ENCODE measurements at regions not wholly inside any gene's neighbourhood (a gene's known extent, or its start where the extent isn't known, plus 50 kb on each side); places are given as distances from the start of the nearest gene placed in this dataset.

DNA sequence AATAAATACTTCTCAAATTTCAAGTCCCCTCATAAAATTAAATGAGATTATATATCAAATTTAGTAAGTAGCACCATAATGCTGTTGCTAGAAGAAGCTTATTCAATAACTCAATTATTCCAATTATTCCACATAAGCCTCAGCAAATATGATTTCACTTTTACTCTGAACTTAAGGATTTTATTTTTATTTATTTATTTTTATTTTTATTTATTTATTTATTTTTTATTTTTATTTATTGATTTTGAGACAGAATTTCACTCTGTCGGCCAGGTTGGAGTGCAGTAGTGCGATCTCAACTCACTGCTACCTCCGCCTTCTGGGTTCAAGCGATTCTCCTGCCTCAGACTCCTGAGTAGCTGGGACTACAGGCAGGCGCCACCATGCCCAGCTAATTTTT is 1308.3 kb upstream of the CDH9 start:
- no peak overlapping the region for H3K4me3 ChIP-seq (ENCODE audit: low read length)
- H3K9me3 Mint-ChIP-seq, result peaks cover 11% of the 10 kb centered on the region
- peaks cover 0 to 9% of the 10 kb centered on the region in 2 experiments for H3K9me3 ChIP-seq (ENCODE audit: control insufficient read depth in 1 of 2, insufficient read depth in 1 of 2, low read length in 2 of 2)
- H3K4me3 Mint-ChIP-seq, result no peak overlapping the region
- TF ChIP-seq, protein P1, sequence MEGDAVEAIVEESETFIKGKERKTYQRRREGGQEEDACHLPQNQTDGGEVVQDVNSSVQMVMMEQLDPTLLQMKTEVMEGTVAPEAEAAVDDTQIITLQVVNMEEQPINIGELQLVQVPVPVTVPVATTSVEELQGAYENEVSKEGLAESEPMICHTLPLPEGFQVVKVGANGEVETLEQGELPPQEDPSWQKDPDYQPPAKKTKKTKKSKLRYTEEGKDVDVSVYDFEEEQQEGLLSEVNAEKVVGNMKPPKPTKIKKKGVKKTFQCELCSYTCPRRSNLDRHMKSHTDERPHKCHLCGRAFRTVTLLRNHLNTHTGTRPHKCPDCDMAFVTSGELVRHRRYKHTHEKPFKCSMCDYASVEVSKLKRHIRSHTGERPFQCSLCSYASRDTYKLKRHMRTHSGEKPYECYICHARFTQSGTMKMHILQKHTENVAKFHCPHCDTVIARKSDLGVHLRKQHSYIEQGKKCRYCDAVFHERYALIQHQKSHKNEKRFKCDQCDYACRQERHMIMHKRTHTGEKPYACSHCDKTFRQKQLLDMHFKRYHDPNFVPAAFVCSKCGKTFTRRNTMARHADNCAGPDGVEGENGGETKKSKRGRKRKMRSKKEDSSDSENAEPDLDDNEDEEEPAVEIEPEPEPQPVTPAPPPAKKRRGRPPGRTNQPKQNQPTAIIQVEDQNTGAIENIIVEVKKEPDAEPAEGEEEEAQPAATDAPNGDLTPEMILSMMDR (IDR thresholded peaks at IDR 0.05), result no peak
- H3K27me3 ChIP-seq (ENCODE audit: control insufficient read depth in 1 of 2, insufficient read depth in 2 of 2, low read length in 2 of 2), result no peaks in the 10 kb centered on the region
- intact Hi-C loops (cut with DNase I, micrococcal nuclease), result no loop called here
- no peak for DNase-seq
- ChIA-PET POLR2A (no interaction called here), CTCF (no interaction called here)
- no peaks in the 10 kb centered on the region for H3K36me3 ChIP-seq (ENCODE audit: insufficient read depth, low read length)
- no peak overlapping the region for H3K27ac ChIP-seq (ENCODE audit: low read depth in 1 of 2, low read length in 2 of 2)
- no peaks in the 10 kb centered on the region for H3K36me3 Mint-ChIP-seq (ENCODE audit: low read depth)
- no peaks in the 10 kb centered on the region for H3K4me1 ChIP-seq (ENCODE audit: insufficient read depth, low read length)
- ATAC-seq (ENCODE audit: poor library complexity), result no peak
- no peak overlapping the region for H3K27ac Mint-ChIP-seq
- no peaks in the 10 kb centered on the region for H3K4me1 Mint-ChIP-seq (ENCODE audit: low read depth)
- no peaks in the 10 kb centered on the region for H3K27me3 Mint-ChIP-seq

DNA sequence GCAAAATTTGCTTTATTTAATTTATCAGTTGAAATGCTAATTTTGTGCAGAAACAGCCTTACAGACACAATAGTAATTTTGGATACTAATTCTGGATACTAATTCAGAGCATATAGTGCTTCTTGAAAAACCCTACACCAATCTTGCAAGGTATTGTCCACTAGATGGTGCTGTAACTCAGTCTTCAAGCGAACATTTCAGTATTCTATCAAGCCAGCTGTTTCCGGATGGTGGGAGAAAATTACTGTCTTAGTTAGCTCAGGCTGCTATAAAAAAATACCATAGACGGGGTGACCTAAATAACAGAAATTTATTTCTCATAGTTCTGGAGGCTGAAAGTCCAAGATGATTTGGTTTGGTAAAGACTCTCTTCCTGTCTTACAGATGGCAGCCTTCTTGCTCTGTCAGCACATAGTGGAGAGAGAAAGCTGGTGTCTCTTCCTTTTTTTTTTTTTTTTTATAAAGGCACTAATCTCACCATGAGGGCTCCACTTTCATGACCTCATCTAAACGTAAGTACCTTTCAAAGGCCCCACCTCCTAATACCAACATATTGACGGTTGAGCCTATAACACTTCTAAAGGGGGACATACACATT is 1306.5 kb upstream of the CDH9 start:
- CTCF ChIA-PET, result no interaction called here
- no peak overlapping the region for H3K4me3 ChIP-seq (ENCODE audit: low read length)
- Mint-ChIP-seq H3K36me3 (ENCODE audit: low read depth) (no peaks in the 10 kb centered on the region), H3K27ac (no peak overlapping the region), H3K4me3 (no peak overlapping the region), H3K27me3 (no peaks in the 10 kb centered on the region), H3K4me1 (ENCODE audit: low read depth) (no peaks in the 10 kb centered on the region), H3K9me3 (peaks cover 8% of the 10 kb centered on the region)
- DNase-seq, result no peak
- no peak overlapping the region for H3K27ac ChIP-seq (ENCODE audit: low read depth in 1 of 2, low read length in 2 of 2)
- intact Hi-C loops (cut with DNase I, micrococcal nuclease), result no loop called here
- peaks cover 0 to 9% of the 10 kb centered on the region in 2 experiments for H3K9me3 ChIP-seq (ENCODE audit: control insufficient read depth in 1 of 2, insufficient read depth in 1 of 2, low read length in 2 of 2)
- H3K4me1 ChIP-seq (ENCODE audit: insufficient read depth, low read length), result no peaks in the 10 kb centered on the region
- no peak for ATAC-seq (ENCODE audit: poor library complexity)
- H3K27me3 ChIP-seq (ENCODE audit: control insufficient read depth in 1 of 2, insufficient read depth in 2 of 2, low read length in 2 of 2), result no peaks in the 10 kb centered on the region
- no peaks in the 10 kb centered on the region for H3K36me3 ChIP-seq (ENCODE audit: insufficient read depth, low read length)
- TF ChIP-seq, protein P1 (IDR thresholded peaks at IDR 0.05), result no peak
- POLR2A ChIA-PET, result no interaction called here

DNA sequence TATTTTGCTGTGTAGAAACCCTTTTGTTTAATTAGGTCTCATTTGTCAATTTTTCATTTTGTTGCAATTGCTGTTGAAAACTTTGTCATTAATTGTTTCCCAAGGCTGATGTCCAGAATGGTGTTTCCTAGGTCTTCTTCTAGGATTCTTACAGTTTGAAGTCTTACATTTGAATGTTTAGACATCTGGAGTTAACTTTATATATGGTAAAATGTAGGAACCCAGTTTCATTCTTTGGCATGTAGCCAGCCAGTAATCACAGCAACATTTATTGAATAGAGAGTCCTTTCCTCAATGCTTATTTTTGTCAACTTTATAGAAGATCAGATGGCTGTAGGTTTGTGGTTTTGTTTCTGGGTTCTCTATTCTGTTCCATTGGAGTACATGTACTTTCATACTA is 1290.8 kb upstream of the CDH9 start:
- H3K27ac Mint-ChIP-seq, result no peak overlapping the region
- no peak for DNase-seq
- H3K27me3 Mint-ChIP-seq, result no peaks in the 10 kb centered on the region
- H3K36me3 Mint-ChIP-seq (ENCODE audit: low read depth), result no peaks in the 10 kb centered on the region
- no peak for ATAC-seq (ENCODE audit: poor library complexity)
- Histone ChIP-seq H3K27me3 (ENCODE audit: control insufficient read depth in 1 of 2, insufficient read depth in 2 of 2, low read length in 2 of 2) (no peaks in the 10 kb centered on the region), H3K4me3 (ENCODE audit: low read length) (no peak overlapping the region), H3K9me3 (ENCODE audit: control insufficient read depth in 1 of 2, insufficient read depth in 1 of 2, low read length in 2 of 2) (peaks cover 0 to 8% of the 10 kb centered on the region in 2 experiments), H3K4me1 (ENCODE audit: insufficient read depth, low read length) (no peaks in the 10 kb centered on the region), H3K36me3 (ENCODE audit: insufficient read depth, low read length) (no peaks in the 10 kb centered on the region), H3K27ac (ENCODE audit: low read depth in 1 of 2, low read length in 2 of 2) (no peak overlapping the region)
- TF ChIP-seq, protein P1 (IDR thresholded peaks at IDR 0.05), result no peak
- H3K4me1 Mint-ChIP-seq (ENCODE audit: low read depth), result no peaks in the 10 kb centered on the region
- POLR2A ChIA-PET, result no interaction called here
- CTCF ChIA-PET, result no interaction called here
- no peak overlapping the region for H3K4me3 Mint-ChIP-seq
- intact Hi-C loops (cut with DNase I, micrococcal nuclease), result no loop called here
- peaks cover 14% of the 10 kb centered on the region for H3K9me3 Mint-ChIP-seq

Data from CD4-positive, alpha-beta T cell (primary cell).